Erythroblast (primary cell): ENCODE measurements at regions not wholly inside any gene's neighbourhood (a gene's known extent, or its start where the extent isn't known, plus 50 kb on each side); places are given as distances from the start of the nearest gene placed in this dataset.

Experiments used
- GATA1 ChIP-seq: IDR thresholded peaks from 2 replicates; pipeline ENCODE4 v1.6.1; 2011; ENCODE audit warnings: low read depth, mild to moderate bottlenecking, control low read depth, low read length, moderate library complexity
- POLR2A ChIP-seq: IDR thresholded peaks from 2 replicates; pipeline ENCODE4 v1.6.1; 2011; ENCODE audit warnings: mild to moderate bottlenecking, low read length

DNA sequence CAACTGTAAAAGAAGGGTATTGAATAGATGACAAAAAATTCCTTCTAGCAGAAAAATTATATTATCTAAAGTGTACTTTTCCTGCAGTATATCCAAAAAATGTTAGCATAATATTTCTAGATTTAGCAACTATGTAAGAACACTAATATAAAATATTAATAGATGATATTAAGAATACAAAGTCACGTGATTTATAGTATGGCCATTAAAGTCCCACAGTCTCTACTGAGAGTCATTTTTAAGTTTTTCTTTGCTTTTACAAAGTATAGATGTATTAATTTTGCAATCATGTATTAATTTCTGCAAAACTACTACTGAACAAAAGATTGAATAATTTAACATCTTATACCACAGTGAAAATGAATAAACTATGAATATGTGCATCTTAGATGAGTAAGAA, 94.9 kb downstream of the ZWINT start:
- TF ChIP-seq POLR2A: no peak
- no peak for TF ChIP-seq GATA1
